Middle frontal gyrus (tissue), 1 donor: ENCODE measurements at regions not wholly inside any gene's neighbourhood (a gene's known extent, or its start where the extent isn't known, plus 50 kb on each side); places are given as distances from the start of the nearest gene placed in this dataset.

Experiments
- DNase-seq: peaks from one replicate; pipeline ENCODE4 v3.0.0-alpha.2; 2015; ENCODE audit warnings: low spot score; ENCODE audit errors: extremely low spot score

- DNase-seq: no peak
These were observed 60.0 kb upstream of the HMGA2 start for GRCh38 chr12:65764325-65764724.

GRCh38 chr12:65765436-65765813 lies 58.9 kb upstream of the HMGA2 start:
- DNase-seq: no peak

- DNase-seq: no peak
These were observed 54.4 kb upstream of the HMGA2 start for GRCh38 chr12:65769880-65770279.
